HepG2 (cell line): ENCODE measurements at regions not wholly inside any gene's neighbourhood (a gene's known extent, or its start where the extent isn't known, plus 50 kb on each side); places are given as distances from the start of the nearest gene placed in this dataset.

Experiments used
- ATAC-seq: fragments of 200-7000 bp; cut with Tn5 transposase; 3 replicates; pipeline ENCODE4 v1.9.1; 2020; ENCODE audit warnings: mild to moderate bottlenecking, moderate library complexity
- BruUV-seq: library from RNA; stranded (reverse); fragments of 400-500 nt; replicated peaks from 2 replicates; lab custom pipeline; 2021; lab: Mats Ljungman, UMichigan
- CTCF ChIA-PET: fragments of 300-600 bp; formaldehyde crosslinking; extraction: SDS; loops from one replicate; lab custom pipeline; 2021; ENCODE audit warnings: low total read pairs, inconsistent platforms, low intra/inter-chr PET ratio; lab: Yijun Ruan, JAX
- POLR2A ChIA-PET: fragments of 350-600 bp; sonication (Branson Sonifier 250); formaldehyde crosslinking; loops from one replicate; lab custom pipeline; 2020; ENCODE audit warnings: antibody characterized with exemption, inconsistent platforms; lab: Yijun Ruan, JAX
- DNase-seq: peaks from one replicate; pipeline ENCODE4 v3.0.0-alpha.2; 2015; ENCODE audit warnings: low spot score
- FAIRE-seq: peaks from 3 replicates; lab custom pipeline; 2011; peaks lifted over from hg19 to GRCh38; lab: Jason Lieb, UNC
- H2AFZ ChIP-seq: one replicate; pipeline ENCODE4 v1.6.1; 2011; ENCODE audit warnings: low read length, inconsistent platforms
- H3K27ac ChIP-seq: fragments of 300-600 bp; 3 replicates; pipeline ENCODE4 v1.8.0; 2011; ENCODE audit warnings: mixed run types, mild to moderate bottlenecking, mixed read lengths, low read length, inconsistent platforms; ENCODE audit not compliant: insufficient read depth; ENCODE audit errors: extremely low read length
- H3K27me3 ChIP-seq, 2 experiments: fragments of 200-600 bp in 1 of 2; 2 replicates in 1 of 2; 3 replicates in 1 of 2; pipeline versions ENCODE4 v1.6.0 to v1.8.0; 2011; ENCODE audit warnings: low read length in 2 of 2, mild to moderate bottlenecking in 2 of 2, moderate library complexity in 2 of 2, inconsistent platforms in 1 of 2; ENCODE audit not compliant: insufficient read depth in 2 of 2, control insufficient read depth in 1 of 2
- H3K36me3 ChIP-seq, 2 experiments: fragments of 200-600 bp in 1 of 2; replicated peaks in 1 of 2; 2 replicates in 1 of 2; 3 replicates in 1 of 2; pipeline versions ENCODE4 v1.5.1 to v1.8.0; 2011; ENCODE audit warnings: low read length in 2 of 2, inconsistent platforms in 1 of 2; ENCODE audit not compliant: insufficient read depth in 2 of 2, control insufficient read depth in 1 of 2
- H3K4me1 ChIP-seq: 2 replicates; pipeline ENCODE4 v1.5.1; 2012; ENCODE audit warnings: low read length, inconsistent platforms; ENCODE audit not compliant: insufficient read depth
- H3K4me2 ChIP-seq: 2 replicates; pipeline ENCODE4 v1.6.0; 2011; ENCODE audit warnings: low read depth, low read length, inconsistent platforms
- H3K4me3 ChIP-seq, 3 experiments: fragments of 200-600 bp in 1 of 3; sonication (generic), shearing (Covaris generic) in 1 of 3; replicated peaks in 1 of 3; 2 replicates each; pipeline ENCODE4 v1.5.1; 2011 to 2016; ENCODE audit warnings: low read length in 3 of 3, inconsistent platforms in 2 of 3, low read depth in 2 of 3, mild to moderate bottlenecking in 2 of 3, control low read depth in 1 of 3, mixed read lengths in 1 of 3; ENCODE audit not compliant: insufficient read depth in 1 of 3
- H3K79me2 ChIP-seq: one replicate; pipeline ENCODE4 v1.6.1; 2011; ENCODE audit warnings: low read length, inconsistent platforms; ENCODE audit not compliant: insufficient read depth
- H3K9ac ChIP-seq: 2 replicates; pipeline ENCODE4 v1.6.0; 2011; ENCODE audit warnings: mild to moderate bottlenecking, low read depth, low read length, inconsistent platforms; ENCODE audit not compliant: insufficient read depth
- H3K9me3 ChIP-seq: 2 replicates; pipeline ENCODE4 v1.5.1; 2012; ENCODE audit warnings: mild to moderate bottlenecking, low read length
- H4K20me1 ChIP-seq: 2 replicates; pipeline ENCODE4 v1.6.0; 2011; ENCODE audit warnings: inconsistent platforms, mild to moderate bottlenecking, low read length, moderate library complexity; ENCODE audit not compliant: insufficient read depth
- CHD4 ChIP-seq: fragments of 200-600 bp; sonication (generic); IDR thresholded peaks from 2 replicates; pipeline ENCODE4 v1.7.0; 2017; ENCODE audit warnings: mild to moderate bottlenecking, low read length, borderline replicate concordance
- ELF4 ChIP-seq: sonication (generic); formaldehyde crosslinking; IDR thresholded peaks from 2 replicates; pipeline ENCODE4 v1.5.0; 2020; ENCODE audit warnings: missing genetic modification reagents, mild to moderate bottlenecking, moderate library complexity, borderline replicate concordance
- KLF6 ChIP-seq: IDR thresholded peaks from 2 replicates; pipeline ENCODE4 v1.8.0; 2016; ENCODE audit warnings: missing biosample characterization, missing genetic modification reagents
- NFIC ChIP-seq: IDR thresholded peaks from 2 replicates; pipeline ENCODE4 v1.6.1; 2012; ENCODE audit warnings: mild to moderate bottlenecking, low read length, inconsistent platforms
- SPEN ChIP-seq: sonication (generic); formaldehyde crosslinking; IDR thresholded peaks from 2 replicates; pipeline ENCODE4 v1.5.1; 2020; ENCODE audit warnings: low read depth, mild to moderate bottlenecking, missing genetic modification reagents
- ZNF12 ChIP-seq: sonication (generic); formaldehyde crosslinking; IDR thresholded peaks from 2 replicates; pipeline ENCODE4 v1.5.0; 2020; ENCODE audit warnings: missing genetic modification reagents
- WGBS: methylation state at CpG from one replicate; pipeline ENCODE4 v1.1.6; 2017; ENCODE audit warnings: low lambda C conversion rate; 5-methylcytosine and 5-hydroxymethylcytosine counted together
- in situ Hi-C: cut with HindIII; loops from 2 replicates; pipeline ENCODE4 v1.10.0; 2017; ENCODE audit warnings: low pct_unique_long_range_greater_than_20kb; ENCODE audit not compliant: extremely low pct_ligation_motif_present
- intact Hi-C: fragments of 100-400 bp; cut with micrococcal nuclease; formaldehyde crosslinking; loops from one replicate; pipeline ENCODE4 v1.10.0; 2022; ENCODE audit not compliant: unreplicated experiment
- TF ChIP-seq, protein P1 (sequence below): sonication (generic); formaldehyde crosslinking; IDR thresholded peaks from 2 replicates; pipeline ENCODE4 v1.4.0; 2020; ENCODE audit warnings: missing genetic modification reagents, mild to moderate bottlenecking, borderline replicate concordance
- TF ChIP-seq, protein P2 (sequence below): sonication (generic); formaldehyde crosslinking; IDR thresholded peaks from 2 replicates; pipeline ENCODE4 v1.4.0; 2020; ENCODE audit warnings: mild to moderate bottlenecking, missing genetic modification reagents
- TF ChIP-seq, protein P3 (sequence below): sonication (generic); formaldehyde crosslinking; IDR thresholded peaks from 2 replicates; pipeline ENCODE4 v1.8.1; 2023; ENCODE audit warnings: mild to moderate bottlenecking, missing genetic modification reagents
- TF ChIP-seq, protein P4 (sequence below): sonication (generic); formaldehyde crosslinking; IDR thresholded peaks from 2 replicates; pipeline ENCODE4 v1.4.0; 2020; ENCODE audit warnings: missing genetic modification reagents
- TF ChIP-seq, protein P5 (sequence below), 2 experiments: IDR thresholded peaks; 2 replicates each; pipeline ENCODE4 v1.6.1; 2011 to 2012; ENCODE audit warnings: low read length in 2 of 2, borderline replicate concordance in 1 of 2, low read depth in 1 of 2, mild to moderate bottlenecking in 1 of 2, moderate library complexity in 1 of 2

DNA sequence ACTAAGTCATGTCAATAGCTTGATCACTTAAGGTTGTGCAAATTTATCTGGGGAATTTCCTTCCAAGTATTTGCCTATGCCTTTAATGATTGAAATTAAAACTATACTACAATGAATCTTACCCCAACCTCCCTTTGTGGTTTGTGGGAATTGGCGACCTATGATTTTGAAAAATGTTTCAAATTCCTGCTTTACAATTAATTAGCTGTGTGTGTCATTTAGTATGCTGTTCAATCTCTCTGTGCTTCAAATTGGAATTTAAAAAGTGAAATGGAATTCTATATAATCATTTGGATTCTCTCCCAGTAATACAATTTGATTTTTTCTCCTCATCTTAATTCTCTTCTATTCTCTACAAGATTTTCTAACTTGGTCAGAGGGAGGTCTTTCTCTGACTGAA lies 2319.5 kb downstream of the ARAP2 start:
- 9% methylated on average over 1 of the region's 1 CpG for WGBS
- Histone ChIP-seq H3K9me3 (peaks cover 74% of the 10 kb centered on the region), H3K79me2 (no peaks in the 10 kb centered on the region), H3K4me2 (no peak overlapping the region), H3K4me3 (no peak overlapping the region), H3K36me3 (no peaks in the 10 kb centered on the region), H4K20me1 (no peaks in the 10 kb centered on the region), H3K27ac (no peak overlapping the region), H2AFZ (no peak overlapping the region), H3K4me1 (no peaks in the 10 kb centered on the region), H3K9ac (no peak overlapping the region), H3K27me3 (no peaks in the 10 kb centered on the region)
- DNase-seq: no peak
- ATAC-seq: no peak
- in situ Hi-C loops (no loop called here), intact Hi-C loops (no loop called here)
- BruUV-seq: no TSS peak
- ChIA-PET POLR2A (interaction anchor here (0.6 kb wide), 1 partner anchor 37 kb away, joined by 3 read pairs; no protein-coding TSS in a partner anchor), CTCF (no interaction called here)
- FAIRE-seq: no peak
- TF ChIP-seq ZNF12 (no peak), CHD4 (no peak), KLF6 (CRISPR knock-in tag) (no peak), NFIC (no peak), ELF4 (CRISPR knock-in tag) (no peak), SPEN (CRISPR knock-in tag) (no peak)
- TF ChIP-seq, protein P1, sequence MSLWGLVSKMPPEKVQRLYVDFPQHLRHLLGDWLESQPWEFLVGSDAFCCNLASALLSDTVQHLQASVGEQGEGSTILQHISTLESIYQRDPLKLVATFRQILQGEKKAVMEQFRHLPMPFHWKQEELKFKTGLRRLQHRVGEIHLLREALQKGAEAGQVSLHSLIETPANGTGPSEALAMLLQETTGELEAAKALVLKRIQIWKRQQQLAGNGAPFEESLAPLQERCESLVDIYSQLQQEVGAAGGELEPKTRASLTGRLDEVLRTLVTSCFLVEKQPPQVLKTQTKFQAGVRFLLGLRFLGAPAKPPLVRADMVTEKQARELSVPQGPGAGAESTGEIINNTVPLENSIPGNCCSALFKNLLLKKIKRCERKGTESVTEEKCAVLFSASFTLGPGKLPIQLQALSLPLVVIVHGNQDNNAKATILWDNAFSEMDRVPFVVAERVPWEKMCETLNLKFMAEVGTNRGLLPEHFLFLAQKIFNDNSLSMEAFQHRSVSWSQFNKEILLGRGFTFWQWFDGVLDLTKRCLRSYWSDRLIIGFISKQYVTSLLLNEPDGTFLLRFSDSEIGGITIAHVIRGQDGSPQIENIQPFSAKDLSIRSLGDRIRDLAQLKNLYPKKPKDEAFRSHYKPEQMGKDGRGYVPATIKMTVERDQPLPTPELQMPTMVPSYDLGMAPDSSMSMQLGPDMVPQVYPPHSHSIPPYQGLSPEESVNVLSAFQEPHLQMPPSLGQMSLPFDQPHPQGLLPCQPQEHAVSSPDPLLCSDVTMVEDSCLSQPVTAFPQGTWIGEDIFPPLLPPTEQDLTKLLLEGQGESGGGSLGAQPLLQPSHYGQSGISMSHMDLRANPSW: no peak
- TF ChIP-seq, protein P2, sequence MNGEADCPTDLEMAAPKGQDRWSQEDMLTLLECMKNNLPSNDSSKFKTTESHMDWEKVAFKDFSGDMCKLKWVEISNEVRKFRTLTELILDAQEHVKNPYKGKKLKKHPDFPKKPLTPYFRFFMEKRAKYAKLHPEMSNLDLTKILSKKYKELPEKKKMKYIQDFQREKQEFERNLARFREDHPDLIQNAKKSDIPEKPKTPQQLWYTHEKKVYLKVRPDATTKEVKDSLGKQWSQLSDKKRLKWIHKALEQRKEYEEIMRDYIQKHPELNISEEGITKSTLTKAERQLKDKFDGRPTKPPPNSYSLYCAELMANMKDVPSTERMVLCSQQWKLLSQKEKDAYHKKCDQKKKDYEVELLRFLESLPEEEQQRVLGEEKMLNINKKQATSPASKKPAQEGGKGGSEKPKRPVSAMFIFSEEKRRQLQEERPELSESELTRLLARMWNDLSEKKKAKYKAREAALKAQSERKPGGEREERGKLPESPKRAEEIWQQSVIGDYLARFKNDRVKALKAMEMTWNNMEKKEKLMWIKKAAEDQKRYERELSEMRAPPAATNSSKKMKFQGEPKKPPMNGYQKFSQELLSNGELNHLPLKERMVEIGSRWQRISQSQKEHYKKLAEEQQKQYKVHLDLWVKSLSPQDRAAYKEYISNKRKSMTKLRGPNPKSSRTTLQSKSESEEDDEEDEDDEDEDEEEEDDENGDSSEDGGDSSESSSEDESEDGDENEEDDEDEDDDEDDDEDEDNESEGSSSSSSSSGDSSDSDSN (CRISPR knock-in tag): no peak
- TF ChIP-seq, protein P3, sequence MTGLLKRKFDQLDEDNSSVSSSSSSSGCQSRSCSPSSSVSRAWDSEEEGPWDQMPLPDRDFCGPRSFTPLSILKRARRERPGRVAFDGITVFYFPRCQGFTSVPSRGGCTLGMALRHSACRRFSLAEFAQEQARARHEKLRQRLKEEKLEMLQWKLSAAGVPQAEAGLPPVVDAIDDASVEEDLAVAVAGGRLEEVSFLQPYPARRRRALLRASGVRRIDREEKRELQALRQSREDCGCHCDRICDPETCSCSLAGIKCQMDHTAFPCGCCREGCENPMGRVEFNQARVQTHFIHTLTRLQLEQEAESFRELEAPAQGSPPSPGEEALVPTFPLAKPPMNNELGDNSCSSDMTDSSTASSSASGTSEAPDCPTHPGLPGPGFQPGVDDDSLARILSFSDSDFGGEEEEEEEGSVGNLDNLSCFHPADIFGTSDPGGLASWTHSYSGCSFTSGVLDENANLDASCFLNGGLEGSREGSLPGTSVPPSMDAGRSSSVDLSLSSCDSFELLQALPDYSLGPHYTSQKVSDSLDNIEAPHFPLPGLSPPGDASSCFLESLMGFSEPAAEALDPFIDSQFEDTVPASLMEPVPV (CRISPR knock-in tag): no peak
- TF ChIP-seq, protein P4, sequence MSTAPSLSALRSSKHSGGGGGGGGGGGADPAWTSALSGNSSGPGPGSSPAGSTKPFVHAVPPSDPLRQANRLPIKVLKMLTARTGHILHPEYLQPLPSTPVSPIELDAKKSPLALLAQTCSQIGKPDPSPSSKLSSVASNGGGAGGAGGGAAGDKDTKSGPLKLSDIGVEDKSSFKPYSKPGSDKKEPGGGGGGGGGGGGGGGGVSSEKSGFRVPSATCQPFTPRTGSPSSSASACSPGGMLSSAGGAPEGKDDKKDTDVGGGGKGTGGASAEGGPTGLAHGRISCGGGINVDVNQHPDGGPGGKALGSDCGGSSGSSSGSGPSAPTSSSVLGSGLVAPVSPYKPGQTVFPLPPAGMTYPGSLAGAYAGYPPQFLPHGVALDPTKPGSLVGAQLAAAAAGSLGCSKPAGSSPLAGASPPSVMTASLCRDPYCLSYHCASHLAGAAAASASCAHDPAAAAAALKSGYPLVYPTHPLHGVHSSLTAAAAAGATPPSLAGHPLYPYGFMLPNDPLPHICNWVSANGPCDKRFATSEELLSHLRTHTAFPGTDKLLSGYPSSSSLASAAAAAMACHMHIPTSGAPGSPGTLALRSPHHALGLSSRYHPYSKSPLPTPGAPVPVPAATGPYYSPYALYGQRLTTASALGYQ (CRISPR knock-in tag): no peak
- TF ChIP-seq, protein P5, sequence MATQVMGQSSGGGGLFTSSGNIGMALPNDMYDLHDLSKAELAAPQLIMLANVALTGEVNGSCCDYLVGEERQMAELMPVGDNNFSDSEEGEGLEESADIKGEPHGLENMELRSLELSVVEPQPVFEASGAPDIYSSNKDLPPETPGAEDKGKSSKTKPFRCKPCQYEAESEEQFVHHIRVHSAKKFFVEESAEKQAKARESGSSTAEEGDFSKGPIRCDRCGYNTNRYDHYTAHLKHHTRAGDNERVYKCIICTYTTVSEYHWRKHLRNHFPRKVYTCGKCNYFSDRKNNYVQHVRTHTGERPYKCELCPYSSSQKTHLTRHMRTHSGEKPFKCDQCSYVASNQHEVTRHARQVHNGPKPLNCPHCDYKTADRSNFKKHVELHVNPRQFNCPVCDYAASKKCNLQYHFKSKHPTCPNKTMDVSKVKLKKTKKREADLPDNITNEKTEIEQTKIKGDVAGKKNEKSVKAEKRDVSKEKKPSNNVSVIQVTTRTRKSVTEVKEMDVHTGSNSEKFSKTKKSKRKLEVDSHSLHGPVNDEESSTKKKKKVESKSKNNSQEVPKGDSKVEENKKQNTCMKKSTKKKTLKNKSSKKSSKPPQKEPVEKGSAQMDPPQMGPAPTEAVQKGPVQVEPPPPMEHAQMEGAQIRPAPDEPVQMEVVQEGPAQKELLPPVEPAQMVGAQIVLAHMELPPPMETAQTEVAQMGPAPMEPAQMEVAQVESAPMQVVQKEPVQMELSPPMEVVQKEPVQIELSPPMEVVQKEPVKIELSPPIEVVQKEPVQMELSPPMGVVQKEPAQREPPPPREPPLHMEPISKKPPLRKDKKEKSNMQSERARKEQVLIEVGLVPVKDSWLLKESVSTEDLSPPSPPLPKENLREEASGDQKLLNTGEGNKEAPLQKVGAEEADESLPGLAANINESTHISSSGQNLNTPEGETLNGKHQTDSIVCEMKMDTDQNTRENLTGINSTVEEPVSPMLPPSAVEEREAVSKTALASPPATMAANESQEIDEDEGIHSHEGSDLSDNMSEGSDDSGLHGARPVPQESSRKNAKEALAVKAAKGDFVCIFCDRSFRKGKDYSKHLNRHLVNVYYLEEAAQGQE (IDR thresholded peaks at IDR 0.05; ENCODE audit: borderline replicate concordance in 1 of 2, low read depth in 1 of 2, low read length in 2 of 2): no peak
